Neural crest cell (in vitro differentiated cells): ENCODE measurements at regions not wholly inside any gene's neighbourhood (a gene's known extent, or its start where the extent isn't known, plus 50 kb on each side); places are given as distances from the start of the nearest gene placed in this dataset.
"Not testable (repeated sequence)": the region's sequence is repeated elsewhere in the genome, so short reads cannot be mapped to it uniquely, and the experiment has no call there.

Experiments used
- DNase-seq: peaks from one replicate; pipeline ENCODE4 v3.0.0; 2021; ENCODE audit warnings: low read depth, mixed read lengths, low spot score
- H3K27ac Mint-ChIP-seq: one replicate; pipeline ENCODE4 v1.8.0; 2021; ENCODE audit warnings: mild to moderate bottlenecking, mixed read lengths; ENCODE audit not compliant: unreplicated experiment
- H3K27me3 Mint-ChIP-seq: 2 replicates; pipeline ENCODE4 v1.8.0; 2021; ENCODE audit warnings: low read depth, mild to moderate bottlenecking, mixed read lengths
- H3K36me3 Mint-ChIP-seq: 2 replicates; pipeline ENCODE4 v1.8.0; 2021; ENCODE audit warnings: low read depth, mild to moderate bottlenecking, mixed read lengths
- H3K4me1 Mint-ChIP-seq: 2 replicates; pipeline ENCODE4 v1.8.0; 2021; ENCODE audit warnings: mixed read lengths
- H3K4me3 Mint-ChIP-seq: one replicate; pipeline ENCODE4 v1.8.0; 2021; ENCODE audit warnings: mild to moderate bottlenecking, mixed read lengths
- H3K9me3 Mint-ChIP-seq: 2 replicates; pipeline ENCODE4 v1.8.0; 2021; ENCODE audit warnings: mixed read lengths
- TF ChIP-seq, protein P1 (sequence below): fragments of 200-600 bp; sonication (generic); conservative IDR thresholded peaks from 2 replicates; pipeline ENCODE4 v1.5.0; 2021; ENCODE audit warnings: antibody characterized with exemption, mild to moderate bottlenecking

DNA sequence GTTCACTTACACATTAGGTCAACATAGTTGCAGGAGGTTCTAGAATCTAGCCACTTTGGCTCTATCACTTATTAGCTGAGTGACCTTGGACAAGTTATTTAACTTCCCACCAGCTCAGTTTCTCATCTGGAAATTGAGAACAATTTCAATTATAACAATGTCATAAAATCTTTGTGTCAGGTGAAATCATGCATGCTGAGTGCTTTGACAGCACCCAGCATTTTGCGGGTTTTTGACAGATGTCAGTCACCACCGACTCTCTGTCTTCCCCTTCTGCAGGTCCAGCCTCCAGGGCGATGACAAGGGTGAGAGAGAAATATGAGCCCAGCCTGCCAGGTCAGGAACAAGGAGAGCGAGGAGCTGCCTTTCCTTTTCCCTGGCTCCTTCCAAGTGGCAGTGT is 107.1 kb upstream of the TAS2R1 start:
- Mint-ChIP-seq H3K4me1 (no peaks in the 10 kb centered on the region), H3K27me3 (no peaks in the 10 kb centered on the region), H3K9me3 (no peaks in the 10 kb centered on the region), H3K27ac (no peak overlapping the region), H3K4me3 (no peak overlapping the region), H3K36me3 (no peaks in the 10 kb centered on the region)
- DNase-seq = no peak
- TF ChIP-seq, protein P1, sequence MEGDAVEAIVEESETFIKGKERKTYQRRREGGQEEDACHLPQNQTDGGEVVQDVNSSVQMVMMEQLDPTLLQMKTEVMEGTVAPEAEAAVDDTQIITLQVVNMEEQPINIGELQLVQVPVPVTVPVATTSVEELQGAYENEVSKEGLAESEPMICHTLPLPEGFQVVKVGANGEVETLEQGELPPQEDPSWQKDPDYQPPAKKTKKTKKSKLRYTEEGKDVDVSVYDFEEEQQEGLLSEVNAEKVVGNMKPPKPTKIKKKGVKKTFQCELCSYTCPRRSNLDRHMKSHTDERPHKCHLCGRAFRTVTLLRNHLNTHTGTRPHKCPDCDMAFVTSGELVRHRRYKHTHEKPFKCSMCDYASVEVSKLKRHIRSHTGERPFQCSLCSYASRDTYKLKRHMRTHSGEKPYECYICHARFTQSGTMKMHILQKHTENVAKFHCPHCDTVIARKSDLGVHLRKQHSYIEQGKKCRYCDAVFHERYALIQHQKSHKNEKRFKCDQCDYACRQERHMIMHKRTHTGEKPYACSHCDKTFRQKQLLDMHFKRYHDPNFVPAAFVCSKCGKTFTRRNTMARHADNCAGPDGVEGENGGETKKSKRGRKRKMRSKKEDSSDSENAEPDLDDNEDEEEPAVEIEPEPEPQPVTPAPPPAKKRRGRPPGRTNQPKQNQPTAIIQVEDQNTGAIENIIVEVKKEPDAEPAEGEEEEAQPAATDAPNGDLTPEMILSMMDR = no peak

DNA sequence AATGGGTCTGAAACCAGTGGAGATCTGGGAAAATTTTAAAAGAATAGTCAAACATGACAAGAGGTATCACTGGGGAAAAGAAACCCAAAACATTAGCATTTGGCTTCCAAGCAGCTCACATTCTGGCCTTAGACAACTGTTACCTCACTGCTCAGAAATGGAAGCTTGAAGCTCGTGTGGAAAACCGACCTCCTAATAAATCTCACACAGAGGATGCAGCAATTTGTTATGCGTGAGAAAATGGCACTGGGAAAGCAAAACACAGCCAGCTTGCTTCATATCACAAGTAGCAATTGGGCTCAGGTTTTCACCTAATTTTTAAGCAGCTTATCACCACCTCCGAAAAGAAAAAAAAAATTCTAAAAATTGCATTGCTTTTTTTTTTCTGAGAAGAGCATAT is 103.3 kb upstream of the TAS2R1 start:
- no peak overlapping the region for H3K4me3 Mint-ChIP-seq

DNA sequence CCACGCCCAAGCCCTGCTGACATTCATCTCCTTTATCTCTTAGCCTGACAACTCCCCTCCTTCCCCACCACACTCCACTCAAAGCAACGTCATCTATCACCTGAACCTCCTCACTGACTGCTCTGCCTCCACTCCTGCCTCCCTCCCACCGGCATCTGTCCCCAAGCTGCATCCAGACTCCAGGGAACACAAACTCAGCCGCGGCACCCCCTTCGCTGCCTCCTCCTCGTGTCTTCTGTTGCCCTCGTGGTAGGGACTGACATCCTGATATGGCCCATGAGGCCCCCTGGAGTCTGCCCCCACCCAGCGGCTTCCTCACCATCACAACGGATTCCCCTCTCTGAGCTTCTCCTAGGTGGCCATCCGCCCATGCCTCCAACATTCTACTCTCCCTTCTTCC is 101.0 kb upstream of the TAS2R1 start:
- Mint-ChIP-seq H3K36me3 (no peaks in the 10 kb centered on the region), H3K4me1 (no peaks in the 10 kb centered on the region), H3K27me3 (no peaks in the 10 kb centered on the region), H3K27ac (no peak overlapping the region), H3K4me3 (no peak overlapping the region), H3K9me3 (no peaks in the 10 kb centered on the region)
- DNase-seq = no peak
- TF ChIP-seq, protein P1 = no peak

More for the DNA sequence above, 103.3 kb upstream of the TAS2R1 start:
- H3K27ac Mint-ChIP-seq = no peak overlapping the region
- TF ChIP-seq, protein P1 = no peak
- H3K36me3 Mint-ChIP-seq = no peaks in the 10 kb centered on the region
- no peaks in the 10 kb centered on the region for H3K4me1 Mint-ChIP-seq
- no peaks in the 10 kb centered on the region for H3K27me3 Mint-ChIP-seq
- no peak for DNase-seq
- no peaks in the 10 kb centered on the region for H3K9me3 Mint-ChIP-seq

DNA sequence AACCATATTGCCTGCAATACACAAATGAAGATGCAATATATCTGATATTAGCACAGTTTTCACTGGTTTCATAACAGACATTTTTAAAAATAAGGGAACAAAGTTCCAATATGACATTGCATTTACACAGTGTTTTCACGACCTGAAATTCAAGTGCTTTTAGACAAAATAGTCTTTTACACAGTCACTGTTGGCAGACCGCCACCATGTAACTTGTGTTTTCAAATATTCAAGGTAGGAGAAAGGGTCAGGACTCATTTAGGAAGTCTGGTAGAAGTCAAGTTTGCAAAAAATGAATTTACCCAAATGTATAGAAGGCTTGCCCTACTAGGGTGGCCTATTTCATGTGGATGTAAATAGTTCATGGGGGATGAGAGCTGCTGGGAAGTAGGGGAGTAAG is 98.1 kb upstream of the TAS2R1 start:
- Mint-ChIP-seq H3K27ac (no peak overlapping the region), H3K4me3 (no peak overlapping the region), H3K4me1 (no peaks in the 10 kb centered on the region), H3K9me3 (no peaks in the 10 kb centered on the region), H3K27me3 (no peaks in the 10 kb centered on the region), H3K36me3 (no peaks in the 10 kb centered on the region)
- TF ChIP-seq, protein P1 = no peak
- DNase-seq = no peak

DNA sequence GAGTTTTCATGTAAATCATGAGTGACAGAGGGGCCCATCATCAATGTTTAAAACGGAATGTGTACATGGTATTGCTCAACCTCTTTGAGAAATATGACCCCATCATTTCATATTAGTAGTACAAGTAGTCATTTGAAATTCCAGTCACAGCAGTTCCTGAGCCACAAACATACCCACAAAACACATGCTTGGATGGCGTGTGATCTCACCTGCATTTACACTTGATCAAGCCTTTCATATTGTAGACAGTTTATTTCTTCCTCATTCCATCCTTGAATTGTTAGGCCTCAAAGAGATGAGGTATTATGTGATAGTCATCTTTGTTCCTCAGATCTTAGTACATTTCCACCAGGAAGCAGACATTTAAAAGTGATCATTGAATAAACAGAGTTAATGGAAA is 96.8 kb upstream of the TAS2R1 start:
- H3K4me1 Mint-ChIP-seq = no peaks in the 10 kb centered on the region
- no peaks in the 10 kb centered on the region for H3K9me3 Mint-ChIP-seq
- no peak overlapping the region for H3K27ac Mint-ChIP-seq
- TF ChIP-seq, protein P1 = no peak
- no peak overlapping the region for H3K4me3 Mint-ChIP-seq
- H3K27me3 Mint-ChIP-seq = no peaks in the 10 kb centered on the region
- DNase-seq = no peak
- H3K36me3 Mint-ChIP-seq = no peaks in the 10 kb centered on the region

DNA sequence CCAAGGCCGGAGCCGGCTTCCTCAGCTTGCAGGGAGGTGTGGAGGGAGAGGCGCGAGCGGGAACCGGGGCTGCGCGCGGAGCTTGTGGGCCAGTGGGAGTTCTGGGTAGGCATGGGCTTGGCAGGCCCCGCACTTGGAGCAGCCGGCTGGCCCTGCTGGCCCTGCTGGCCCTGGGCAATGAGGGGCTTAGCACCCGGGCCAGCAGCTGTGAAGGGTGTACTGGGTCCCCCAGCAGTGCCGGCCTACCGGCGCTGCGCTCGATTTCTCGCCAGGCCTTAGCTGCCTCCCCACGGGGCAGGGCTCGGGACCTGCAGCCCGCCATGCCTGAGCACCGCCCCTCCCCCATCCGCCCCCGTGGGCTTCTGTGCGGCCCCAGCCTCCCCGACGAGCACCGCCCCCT is 95.1 kb upstream of the TAS2R1 start:
- H3K4me1 Mint-ChIP-seq, H3K36me3 Mint-ChIP-seq, H3K27ac Mint-ChIP-seq, DNase-seq, H3K4me3 Mint-ChIP-seq, H3K9me3 Mint-ChIP-seq, H3K27me3 Mint-ChIP-seq: not testable (repeated sequence)
